A673 (cell line): ENCODE measurements at regions not wholly inside any gene's neighbourhood (a gene's known extent, or its start where the extent isn't known, plus 50 kb on each side); places are given as distances from the start of the nearest gene placed in this dataset.
"Not testable (repeated sequence)": the region's sequence is repeated elsewhere in the genome, so short reads cannot be mapped to it uniquely, and the experiment has no call there.

Experiments
- BruUV-seq: library from RNA; stranded (reverse); fragments of 400-500 nt; replicated peaks from 2 replicates; lab custom pipeline; 2021; lab: Mats Ljungman, UMichigan
- CTCF ChIA-PET: fragments of 300-600 bp; sonication (Branson Sonifier 250); formaldehyde crosslinking; loops from one replicate; lab custom pipeline; 2022; ENCODE audit warnings: antibody characterized with exemption; lab: Charles Lee
- POLR2A ChIA-PET: fragments of 300-600 bp; sonication (Branson Sonifier 250); formaldehyde crosslinking; loops from one replicate; lab custom pipeline; 2022; ENCODE audit warnings: antibody characterized with exemption; ENCODE audit not compliant: low non-redundant PET; lab: Charles Lee
- DNase-seq: peaks from one replicate; pipeline ENCODE4 v3.0.0-alpha.2; 2015; ENCODE audit warnings: low spot score
- H3K27ac ChIP-seq: fragments of 200-600 bp; sonication (generic); 2 replicates; pipeline ENCODE4 v1.5.1; 2016; ENCODE audit warnings: mixed run types, low read depth, mild to moderate bottlenecking, mixed read lengths, antibody characterized with exemption, low read length; ENCODE audit not compliant: poor library complexity, severe bottlenecking
- H3K27me3 ChIP-seq: fragments of 200-600 bp; sonication (generic); replicated peaks from 2 replicates; pipeline ENCODE4 v1.6.1; 2017; ENCODE audit warnings: mixed run types, low read depth, mild to moderate bottlenecking, mixed read lengths, antibody characterized with exemption, low read length; ENCODE audit not compliant: insufficient read depth, poor library complexity
- H3K36me3 ChIP-seq: fragments of 200-600 bp; sonication (generic); 2 replicates; pipeline ENCODE4 v1.6.1; 2016; ENCODE audit warnings: mixed run types, mild to moderate bottlenecking, mixed read lengths, antibody characterized with exemption, low read length; ENCODE audit not compliant: insufficient read depth, poor library complexity, severe bottlenecking
- H3K4me1 ChIP-seq: fragments of 200-600 bp; sonication (generic); 2 replicates; pipeline ENCODE4 v1.6.1; 2017; ENCODE audit warnings: mixed run types, mild to moderate bottlenecking, mixed read lengths, antibody characterized with exemption, low read length; ENCODE audit not compliant: insufficient read depth, poor library complexity, severe bottlenecking
- H3K4me3 ChIP-seq: fragments of 200-600 bp; sonication (generic); 2 replicates; pipeline ENCODE4 v1.5.1; 2016; ENCODE audit warnings: low read depth, mixed run types, mild to moderate bottlenecking, mixed read lengths, low read length; ENCODE audit not compliant: poor library complexity, severe bottlenecking
- H3K9me3 ChIP-seq: fragments of 200-600 bp; sonication (generic); 2 replicates; pipeline ENCODE4 v1.6.1; 2016; ENCODE audit warnings: mixed run types, low read depth, mild to moderate bottlenecking, mixed read lengths, antibody characterized with exemption, low read length; ENCODE audit not compliant: poor library complexity, severe bottlenecking
- EZH2 ChIP-seq: fragments of 200-600 bp; sonication (generic); IDR thresholded peaks from 2 replicates; pipeline ENCODE4 v1.6.1; 2017; ENCODE audit warnings: borderline replicate concordance, low read depth, mild to moderate bottlenecking, mixed read lengths, antibody characterized with exemption, low read length; ENCODE audit not compliant: poor library complexity, severe bottlenecking
- intact Hi-C: fragments of 100-400 bp; cut with micrococcal nuclease; formaldehyde crosslinking; loops from one replicate; pipeline ENCODE4 v1.10.0; 2022; ENCODE audit not compliant: unreplicated experiment
- TF ChIP-seq, protein P1 (sequence below): fragments of 300-800, 200-600 bp; sonication (generic); conservative IDR thresholded peaks from 2 replicates; pipeline ENCODE4 v1.5.1; 2017; ENCODE audit warnings: low read depth, mild to moderate bottlenecking, antibody characterized with exemption, low read length, moderate library complexity, mixed read lengths

DNA sequence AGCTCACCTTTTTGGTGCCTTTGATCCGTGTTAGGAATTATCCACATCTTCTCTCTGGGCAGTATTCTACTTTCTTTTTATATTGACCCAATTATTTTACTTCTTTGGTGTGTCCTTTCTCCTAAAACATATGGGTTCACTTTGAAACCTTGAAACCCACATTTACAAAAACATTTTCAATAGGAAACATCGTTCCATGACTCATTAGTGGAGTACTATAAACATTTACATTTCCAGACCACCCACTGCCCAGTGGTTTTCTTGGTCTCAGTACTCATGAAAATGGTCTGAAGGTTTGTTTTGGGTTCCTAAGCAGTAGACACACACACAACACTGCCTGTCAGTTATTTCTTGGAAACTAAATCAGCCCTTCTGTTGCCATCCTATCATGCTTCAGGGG lies 111.7 kb upstream of the LPCAT1 start:
- POLR2A ChIA-PET, H3K36me3 ChIP-seq: not testable (repeated sequence)

DNA sequence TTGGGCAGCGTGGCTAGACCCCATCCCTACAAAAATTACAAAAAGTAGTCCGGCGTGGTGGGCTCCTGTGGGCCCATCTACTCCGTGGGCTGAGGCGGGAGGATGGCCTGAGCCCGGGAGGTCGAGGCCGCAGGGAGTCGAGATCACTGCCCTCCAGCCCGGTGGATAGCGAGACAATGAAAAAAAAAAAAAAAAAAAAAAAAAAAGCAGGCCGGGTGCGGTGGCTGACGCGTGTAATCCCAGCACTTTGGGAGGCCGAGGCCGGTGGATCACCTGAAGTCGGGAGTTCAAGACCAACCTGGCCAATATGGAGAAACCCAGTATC lies 110.5 kb upstream of the LPCAT1 start:
- no peaks in the 10 kb centered on the region for H3K36me3 ChIP-seq
- BruUV-seq: no TSS peak
- CTCF ChIA-PET: interaction anchor here (0.7 kb wide), 1 partner anchor 19 kb away, joined by 3 read pairs; no protein-coding TSS in a partner anchor
- no peaks in the 10 kb centered on the region for H3K9me3 ChIP-seq
- peak overlapping the region; percentile 66 for H3K4me3 ChIP-seq
- DNase-seq: no peak
- POLR2A ChIA-PET: no interaction called here
- TF ChIP-seq, protein P1, sequence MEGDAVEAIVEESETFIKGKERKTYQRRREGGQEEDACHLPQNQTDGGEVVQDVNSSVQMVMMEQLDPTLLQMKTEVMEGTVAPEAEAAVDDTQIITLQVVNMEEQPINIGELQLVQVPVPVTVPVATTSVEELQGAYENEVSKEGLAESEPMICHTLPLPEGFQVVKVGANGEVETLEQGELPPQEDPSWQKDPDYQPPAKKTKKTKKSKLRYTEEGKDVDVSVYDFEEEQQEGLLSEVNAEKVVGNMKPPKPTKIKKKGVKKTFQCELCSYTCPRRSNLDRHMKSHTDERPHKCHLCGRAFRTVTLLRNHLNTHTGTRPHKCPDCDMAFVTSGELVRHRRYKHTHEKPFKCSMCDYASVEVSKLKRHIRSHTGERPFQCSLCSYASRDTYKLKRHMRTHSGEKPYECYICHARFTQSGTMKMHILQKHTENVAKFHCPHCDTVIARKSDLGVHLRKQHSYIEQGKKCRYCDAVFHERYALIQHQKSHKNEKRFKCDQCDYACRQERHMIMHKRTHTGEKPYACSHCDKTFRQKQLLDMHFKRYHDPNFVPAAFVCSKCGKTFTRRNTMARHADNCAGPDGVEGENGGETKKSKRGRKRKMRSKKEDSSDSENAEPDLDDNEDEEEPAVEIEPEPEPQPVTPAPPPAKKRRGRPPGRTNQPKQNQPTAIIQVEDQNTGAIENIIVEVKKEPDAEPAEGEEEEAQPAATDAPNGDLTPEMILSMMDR: no peak
- TF ChIP-seq EZH2: no peak
- no peaks in the 10 kb centered on the region for H3K4me1 ChIP-seq
- H3K27me3 ChIP-seq: no peaks in the 10 kb centered on the region
- peak overlapping the region; percentile 62 for H3K27ac ChIP-seq
- intact Hi-C loops: no loop called here

More for the DNA sequence above, 111.7 kb upstream of the LPCAT1 start:
- H3K4me1 ChIP-seq, BruUV-seq, CTCF ChIA-PET, H3K9me3 ChIP-seq, DNase-seq, H3K27me3 ChIP-seq, intact Hi-C loops, H3K4me3 ChIP-seq, H3K27ac ChIP-seq: not testable (repeated sequence)

DNA sequence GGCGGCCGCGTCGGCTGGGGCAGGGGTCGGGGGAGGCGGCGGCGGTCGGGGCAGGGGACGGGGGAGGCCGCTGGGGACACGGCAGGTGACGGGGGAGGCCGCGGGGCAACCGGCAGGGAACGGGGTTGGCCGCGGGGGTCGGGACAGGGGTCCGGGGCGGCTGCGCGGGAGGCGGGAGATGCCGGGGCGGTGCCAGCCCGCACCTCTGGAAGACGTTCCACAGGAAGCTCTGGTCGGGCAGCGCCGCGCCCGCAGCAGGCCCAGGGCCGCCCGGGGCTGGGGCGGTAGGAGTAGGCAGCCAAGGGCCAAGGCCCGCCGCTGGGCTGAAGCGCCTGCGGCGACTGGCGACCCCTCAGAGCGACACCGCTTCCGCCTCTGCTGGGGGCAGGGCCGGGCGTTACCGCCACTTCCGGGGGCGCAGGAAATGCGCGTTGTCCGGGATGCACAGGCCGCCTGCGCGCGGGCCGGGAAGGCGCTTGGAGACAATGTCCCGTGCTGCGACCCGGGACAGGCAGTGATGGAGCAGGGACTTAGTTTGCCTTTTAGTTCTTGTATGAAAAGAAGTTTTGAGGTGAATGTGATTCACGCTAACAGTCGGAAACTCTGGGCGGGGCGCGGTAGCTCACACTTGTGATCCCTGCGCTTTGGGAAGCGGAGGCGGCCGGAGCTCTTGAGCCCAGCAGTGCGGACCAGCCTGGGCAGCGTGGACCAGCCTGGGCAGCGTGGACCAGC lies 110.0 kb upstream of the LPCAT1 start:
- BruUV-seq: TSS peak; percentile 88
- H3K27ac ChIP-seq: peak overlapping the region; percentile 62
- CTCF ChIA-PET: interaction anchor here (0.7 kb wide), 1 partner anchor 20 kb away, joined by 3 read pairs; no protein-coding TSS in a partner anchor

DNA sequence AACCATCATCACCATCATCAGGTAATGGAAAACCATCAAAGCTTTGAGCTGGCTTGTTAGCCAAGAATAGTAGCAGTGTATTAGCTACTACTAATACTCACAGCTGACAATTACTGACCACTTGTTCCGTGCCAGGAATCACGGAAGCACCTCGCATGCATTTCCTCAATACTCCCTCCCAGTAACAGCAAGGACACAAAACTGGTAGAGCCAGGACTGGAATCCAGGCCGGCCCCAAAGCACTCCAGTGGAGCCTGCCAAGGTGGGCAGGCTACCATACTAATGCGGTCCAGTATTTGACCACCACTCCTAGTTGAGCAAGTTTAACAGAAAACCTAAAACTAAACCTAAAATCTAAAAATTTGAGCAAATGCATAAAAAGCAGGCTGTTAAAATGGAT lies 107.2 kb upstream of the LPCAT1 start:
- BruUV-seq, CTCF ChIA-PET, H3K36me3 ChIP-seq, H3K4me3 ChIP-seq, POLR2A ChIA-PET, H3K27ac ChIP-seq, H3K4me1 ChIP-seq, DNase-seq, H3K27me3 ChIP-seq, intact Hi-C loops, H3K9me3 ChIP-seq: not testable (repeated sequence)

More for the DNA sequence above, 110.0 kb upstream of the LPCAT1 start:
- DNase-seq: peak; percentile 88
- POLR2A ChIA-PET: no interaction called here
- intact Hi-C loops: no loop called here
- H3K27me3 ChIP-seq: no peaks in the 10 kb centered on the region
- H3K9me3 ChIP-seq: no peaks in the 10 kb centered on the region
- peak overlapping the region; percentile 66 for H3K4me3 ChIP-seq
- no peak for TF ChIP-seq EZH2
- TF ChIP-seq, protein P1: no peak
- H3K36me3 ChIP-seq: no peaks in the 10 kb centered on the region
- no peaks in the 10 kb centered on the region for H3K4me1 ChIP-seq

DNA sequence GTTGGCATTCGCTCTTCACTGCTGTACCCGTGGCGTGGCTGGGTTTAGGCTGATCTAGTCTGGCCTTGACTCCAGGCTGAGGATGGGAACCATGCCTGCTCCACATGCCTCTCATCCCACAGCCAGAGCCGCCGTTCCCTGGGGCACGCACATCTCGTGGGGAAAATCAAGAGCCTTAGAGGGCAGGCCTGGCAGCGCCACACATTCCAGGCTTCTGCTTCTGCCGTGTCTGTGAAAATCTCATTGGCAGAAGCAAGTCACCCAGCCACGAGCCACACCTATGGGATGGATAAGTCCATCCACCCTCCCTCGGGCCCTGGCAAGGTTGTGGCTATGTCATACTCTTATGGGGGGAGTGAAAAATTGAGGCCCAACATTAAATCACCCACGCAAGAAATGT lies 102.6 kb upstream of the LPCAT1 start:
- BruUV-seq, CTCF ChIA-PET, H3K36me3 ChIP-seq, POLR2A ChIA-PET, H3K4me3 ChIP-seq, H3K9me3 ChIP-seq, H3K27me3 ChIP-seq, intact Hi-C loops, H3K27ac ChIP-seq, DNase-seq, H3K4me1 ChIP-seq: not testable (repeated sequence)

DNA sequence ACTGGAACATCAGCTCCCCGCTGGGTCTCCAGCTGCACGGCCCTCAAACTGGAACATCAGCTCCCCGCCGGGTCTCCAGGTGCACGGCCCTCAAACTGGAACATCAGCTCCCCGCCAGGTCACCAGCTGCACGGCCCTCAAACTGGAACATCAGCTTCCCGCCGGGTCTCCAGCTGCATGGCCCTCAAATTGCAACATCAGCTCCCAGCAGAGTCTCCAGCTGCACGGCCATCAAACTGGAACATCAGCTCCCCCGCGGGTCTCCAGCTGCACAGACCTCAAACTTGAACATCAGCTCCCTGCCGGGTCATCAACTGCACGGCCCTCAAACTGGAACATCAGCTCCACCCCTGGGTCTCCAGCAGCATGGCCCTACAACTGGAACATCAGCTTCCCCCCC lies 95.8 kb upstream of the LPCAT1 start:
- intact Hi-C loops, H3K9me3 ChIP-seq, DNase-seq, CTCF ChIA-PET, H3K27me3 ChIP-seq, POLR2A ChIA-PET, H3K4me3 ChIP-seq, H3K4me1 ChIP-seq, H3K27ac ChIP-seq, H3K36me3 ChIP-seq, BruUV-seq: not testable (repeated sequence)
